Astrocyte (in vitro differentiated cells and primary cell): ENCODE measurements at regions not wholly inside any gene's neighbourhood (a gene's known extent, or its start where the extent isn't known, plus 50 kb on each side); places are given as distances from the start of the nearest gene placed in this dataset.
A peak's percentile ranks its signal among the peaks of the same experiment; 100 is the strongest.

ENCODE experiments used
- DNase-seq: peaks from one replicate; pipeline ENCODE4 v3.0.0-alpha.2; 2010; ENCODE audit warnings: low read depth
- FAIRE-seq: peaks from 2 replicates; lab custom pipeline; 2011; peaks lifted over from hg19 to GRCh38; lab: Jason Lieb, UNC
- H2AFZ ChIP-seq: 2 replicates; pipeline ENCODE4 v1.6.0; 2012; ENCODE audit warnings: low read depth, low read length, inconsistent platforms
- H3K27ac ChIP-seq: 2 replicates; pipeline ENCODE4 v1.5.1; 2011; ENCODE audit warnings: low read depth, low read length, inconsistent platforms
- H3K27me3 ChIP-seq: 2 replicates; pipeline ENCODE4 v1.6.0; 2011; ENCODE audit warnings: low read length, inconsistent platforms; ENCODE audit not compliant: insufficient read depth
- H3K36me3 ChIP-seq: 2 replicates; pipeline ENCODE4 v1.5.1; 2011; ENCODE audit warnings: low read length, inconsistent platforms; ENCODE audit not compliant: insufficient read depth
- H3K4me1 ChIP-seq: 2 replicates; pipeline ENCODE4 v1.5.1; 2011; ENCODE audit warnings: low read length, inconsistent platforms; ENCODE audit not compliant: insufficient read depth
- H3K4me2 ChIP-seq: 2 replicates; pipeline ENCODE4 v1.6.0; 2012; ENCODE audit warnings: low read length, inconsistent platforms
- H3K4me3 ChIP-seq: 2 replicates; pipeline ENCODE4 v1.5.1; 2011; ENCODE audit warnings: low read depth, mild to moderate bottlenecking, low read length, inconsistent platforms; ENCODE audit not compliant: insufficient read depth
- H3K79me2 ChIP-seq: 2 replicates; pipeline ENCODE4 v1.6.0; 2012; ENCODE audit warnings: mild to moderate bottlenecking, low read length, inconsistent platforms; ENCODE audit not compliant: insufficient read depth
- H3K9ac ChIP-seq: 2 replicates; pipeline ENCODE4 v1.6.0; 2012; ENCODE audit warnings: mild to moderate bottlenecking, low read length, inconsistent platforms
- H3K9me3 ChIP-seq: 2 replicates; pipeline ENCODE4 v1.5.1; 2012; ENCODE audit warnings: low read depth, mild to moderate bottlenecking, low read length, inconsistent platforms; ENCODE audit not compliant: insufficient read depth
- H4K20me1 ChIP-seq: 2 replicates; pipeline ENCODE4 v1.6.0; 2012; ENCODE audit warnings: low read length, inconsistent platforms; ENCODE audit not compliant: insufficient read depth
- H3K27ac Mint-ChIP-seq: one replicate; pipeline ENCODE4 v1.8.0; 2021; ENCODE audit warnings: mild to moderate bottlenecking, mixed read lengths; ENCODE audit not compliant: unreplicated experiment
- H3K27me3 Mint-ChIP-seq: one replicate; pipeline ENCODE4 v1.8.0; 2021; ENCODE audit warnings: low read depth, mixed read lengths; ENCODE audit not compliant: unreplicated experiment
- H3K36me3 Mint-ChIP-seq: one replicate; pipeline ENCODE4 v1.8.0; 2021; ENCODE audit warnings: low read depth, mixed read lengths; ENCODE audit not compliant: unreplicated experiment
- H3K4me1 Mint-ChIP-seq: one replicate; pipeline ENCODE4 v1.8.0; 2021; ENCODE audit warnings: low read depth, mixed read lengths; ENCODE audit not compliant: unreplicated experiment
- H3K4me3 Mint-ChIP-seq: one replicate; pipeline ENCODE4 v1.8.0; 2021; ENCODE audit warnings: mild to moderate bottlenecking, moderate library complexity, mixed read lengths; ENCODE audit not compliant: unreplicated experiment
- H3K9me3 Mint-ChIP-seq: one replicate; pipeline ENCODE4 v1.8.0; 2021; ENCODE audit warnings: mild to moderate bottlenecking, mixed read lengths; ENCODE audit not compliant: unreplicated experiment
- CTCF ChIP-seq: IDR thresholded peaks from 2 replicates; pipeline ENCODE4 v1.5.1; 2011; ENCODE audit warnings: low read depth, mild to moderate bottlenecking, inconsistent platforms, low read length, moderate library complexity; ENCODE audit not compliant: insufficient read depth
- EZH2 ChIP-seq: IDR thresholded peaks from 2 replicates; pipeline ENCODE4 v1.6.1; 2012; ENCODE audit warnings: mild to moderate bottlenecking, low read length, inconsistent platforms; ENCODE audit not compliant: insufficient read depth

- H3K79me2 ChIP-seq: no peaks in the 10 kb centered on the region
- H2AFZ ChIP-seq: no peak overlapping the region
- no peaks in the 10 kb centered on the region for H3K36me3 ChIP-seq
- Mint-ChIP-seq H3K36me3 (no peaks in the 10 kb centered on the region), H3K9me3 (no peaks in the 10 kb centered on the region), H3K27me3 (peaks cover 6% of the 10 kb centered on the region), H3K4me1 (peaks cover 17% of the 10 kb centered on the region), H3K4me3 (no peak overlapping the region), H3K27ac (peak overlapping the region; percentile 66)
- FAIRE-seq (no peak), DNase-seq (peak; percentile 98)
- peaks cover 5% of the 10 kb centered on the region for H3K4me1 ChIP-seq
- no peaks in the 10 kb centered on the region for H4K20me1 ChIP-seq
- H3K27me3 ChIP-seq: peaks cover 14% of the 10 kb centered on the region
- no peaks in the 10 kb centered on the region for H3K9me3 ChIP-seq
- no peak overlapping the region for H3K9ac ChIP-seq
- no peak overlapping the region for H3K4me3 ChIP-seq
- no peak overlapping the region for H3K4me2 ChIP-seq
- H3K27ac ChIP-seq: peak overlapping the region; percentile 38
- TF ChIP-seq EZH2 (no peak), CTCF (no peak)
Measured at GRCh38 chr18:49656073-49656692, 94.3 kb downstream of the LIPG start.

GRCh38 chr18:49655266-49656072 lies 93.6 kb downstream of the LIPG start:
- no peak for FAIRE-seq
- Histone ChIP-seq H3K27ac (peak overlapping the region; percentile 38), H3K9me3 (no peaks in the 10 kb centered on the region), H3K27me3 (peaks cover 15% of the 10 kb centered on the region), H2AFZ (no peak overlapping the region), H3K9ac (no peak overlapping the region), H3K79me2 (no peaks in the 10 kb centered on the region), H3K36me3 (no peaks in the 10 kb centered on the region), H3K4me2 (no peak overlapping the region), H3K4me3 (no peak overlapping the region), H3K4me1 (peaks cover 5% of the 10 kb centered on the region), H4K20me1 (no peaks in the 10 kb centered on the region)
- TF ChIP-seq CTCF: no peak
- TF ChIP-seq EZH2: no peak
- peaks cover 7% of the 10 kb centered on the region for H3K27me3 Mint-ChIP-seq
- no peaks in the 10 kb centered on the region for H3K9me3 Mint-ChIP-seq
- DNase-seq: no peak
- no peak overlapping the region for H3K4me3 Mint-ChIP-seq
- H3K4me1 Mint-ChIP-seq: peaks cover 17% of the 10 kb centered on the region
- peak overlapping the region; percentile 18 for H3K27ac Mint-ChIP-seq
- H3K36me3 Mint-ChIP-seq: no peaks in the 10 kb centered on the region

- Histone ChIP-seq H3K4me2 (no peak overlapping the region), H3K9ac (no peak overlapping the region), H3K4me3 (no peak overlapping the region), H3K36me3 (no peaks in the 10 kb centered on the region), H3K9me3 (no peaks in the 10 kb centered on the region), H2AFZ (no peak overlapping the region), H3K27me3 (peaks cover 13% of the 10 kb centered on the region), H3K27ac (no peak overlapping the region), H4K20me1 (no peaks in the 10 kb centered on the region), H3K4me1 (peaks cover 5% of the 10 kb centered on the region), H3K79me2 (no peaks in the 10 kb centered on the region)
- no peak for FAIRE-seq
- no peaks in the 10 kb centered on the region for H3K9me3 Mint-ChIP-seq
- no peak for TF ChIP-seq CTCF
- no peak for TF ChIP-seq EZH2
- peaks cover 16% of the 10 kb centered on the region for H3K4me1 Mint-ChIP-seq
- no peak overlapping the region for H3K4me3 Mint-ChIP-seq
- DNase-seq: no peak
- peaks cover 7% of the 10 kb centered on the region for H3K27me3 Mint-ChIP-seq
- H3K27ac Mint-ChIP-seq: no peak overlapping the region
- H3K36me3 Mint-ChIP-seq: no peaks in the 10 kb centered on the region
Measured at GRCh38 chr18:49654347-49654746, 92.5 kb downstream of the LIPG start.
